ENCODE measurements at regions not wholly inside any gene's neighbourhood (a gene's known extent, or its start where the extent isn't known, plus 50 kb on each side); places are given as distances from the start of the nearest gene placed in this dataset.

- H4K20me1 ChIP-seq (ENCODE audit: insufficient read depth, low read length) = no peaks in the 10 kb centered on the region
- H3K9me3 ChIP-seq (ENCODE audit: insufficient read depth, low read length) = peaks cover 5% of the 10 kb centered on the region; the same call in 1 of the 2 replicates
- H3K4me1 ChIP-seq (ENCODE audit: low read length) = peaks cover 8% of the 10 kb centered on the region; the same call in 1 of the 2 replicates
- no peak overlapping the region for H3K9ac ChIP-seq (ENCODE audit: low read length)
- TF ChIP-seq CTCF (IDR thresholded peaks at IDR 0.05; ENCODE audit: low read depth, low read length) (no peak), EZH2phosphoT487 (IDR thresholded peaks at IDR 0.05; ENCODE audit: low read depth) (no peak)
- H2AFZ ChIP-seq (ENCODE audit: low read depth, low read length) = no peak overlapping the region
- peaks cover 8% of the 10 kb centered on the region; the same call in 1 of the 2 replicates for H3K27me3 ChIP-seq (ENCODE audit: low read depth, low read length)
- no peak overlapping the region for H3K4me3 ChIP-seq (ENCODE audit: low read length)
- peaks cover 2% of the 10 kb centered on the region for H3K36me3 ChIP-seq (replicated peaks; ENCODE audit: low read depth, low read length)
- no peaks in the 10 kb centered on the region for H3K79me2 ChIP-seq (ENCODE audit: low read length)
- no peak overlapping the region for H3K4me2 ChIP-seq (ENCODE audit: low read length)
- no peak overlapping the region for H3K27ac ChIP-seq (ENCODE audit: low read length)
Measured at GRCh38 chr3:194256040-194256945, 94.8 kb downstream of the CPN2 start.

GRCh38 chr3:194257151-194257621 is 93.9 kb downstream of the CPN2 start:
- Histone ChIP-seq H3K4me2 (ENCODE audit: low read length) (no peak overlapping the region), H3K4me3 (ENCODE audit: low read length) (no peak overlapping the region), H3K27ac (ENCODE audit: low read length) (no peak overlapping the region), H3K4me1 (ENCODE audit: low read length) (peaks cover 8% of the 10 kb centered on the region; the same call in 1 of the 2 replicates), H4K20me1 (ENCODE audit: insufficient read depth, low read length) (no peaks in the 10 kb centered on the region), H3K27me3 (ENCODE audit: low read depth, low read length) (peaks cover 8% of the 10 kb centered on the region; the same call in 1 of the 2 replicates), H2AFZ (ENCODE audit: low read depth, low read length) (no peak overlapping the region), H3K79me2 (ENCODE audit: low read length) (no peaks in the 10 kb centered on the region), H3K36me3 (replicated peaks; ENCODE audit: low read depth, low read length) (peaks cover 2% of the 10 kb centered on the region), H3K9ac (ENCODE audit: low read length) (no peak overlapping the region), H3K9me3 (ENCODE audit: insufficient read depth, low read length) (peaks cover 5% of the 10 kb centered on the region; the same call in 1 of the 2 replicates)
- TF ChIP-seq CTCF (IDR thresholded peaks at IDR 0.05; ENCODE audit: low read depth, low read length) = no peak
- no peak for TF ChIP-seq EZH2phosphoT487 (IDR thresholded peaks at IDR 0.05; ENCODE audit: low read depth)

- Histone ChIP-seq H3K79me2 (ENCODE audit: low read length) (no peaks in the 10 kb centered on the region), H3K4me2 (ENCODE audit: low read length) (no peak overlapping the region), H4K20me1 (ENCODE audit: insufficient read depth, low read length) (no peaks in the 10 kb centered on the region), H3K4me3 (ENCODE audit: low read length) (no peak overlapping the region), H3K4me1 (ENCODE audit: low read length) (peaks cover 8% of the 10 kb centered on the region; the same call in 1 of the 2 replicates), H3K9me3 (ENCODE audit: insufficient read depth, low read length) (peaks cover 5% of the 10 kb centered on the region; the same call in 1 of the 2 replicates), H3K27me3 (ENCODE audit: low read depth, low read length) (peaks cover 2% of the 10 kb centered on the region; the same call in 1 of the 2 replicates), H3K9ac (ENCODE audit: low read length) (no peak overlapping the region), H3K36me3 (replicated peaks; ENCODE audit: low read depth, low read length) (peaks cover 2% of the 10 kb centered on the region), H3K27ac (ENCODE audit: low read length) (no peak overlapping the region), H2AFZ (ENCODE audit: low read depth, low read length) (no peak overlapping the region)
- TF ChIP-seq EZH2phosphoT487 (IDR thresholded peaks at IDR 0.05; ENCODE audit: low read depth) (no peak), CTCF (IDR thresholded peaks at IDR 0.05; ENCODE audit: low read depth, low read length) (no peak)
Measured at GRCh38 chr3:194257916-194258668, 93.0 kb downstream of the CPN2 start.
